ENCODE measurements at regions not wholly inside any gene's neighbourhood (a gene's known extent, or its start where the extent isn't known, plus 50 kb on each side); places are given as distances from the start of the nearest gene placed in this dataset.

DNA sequence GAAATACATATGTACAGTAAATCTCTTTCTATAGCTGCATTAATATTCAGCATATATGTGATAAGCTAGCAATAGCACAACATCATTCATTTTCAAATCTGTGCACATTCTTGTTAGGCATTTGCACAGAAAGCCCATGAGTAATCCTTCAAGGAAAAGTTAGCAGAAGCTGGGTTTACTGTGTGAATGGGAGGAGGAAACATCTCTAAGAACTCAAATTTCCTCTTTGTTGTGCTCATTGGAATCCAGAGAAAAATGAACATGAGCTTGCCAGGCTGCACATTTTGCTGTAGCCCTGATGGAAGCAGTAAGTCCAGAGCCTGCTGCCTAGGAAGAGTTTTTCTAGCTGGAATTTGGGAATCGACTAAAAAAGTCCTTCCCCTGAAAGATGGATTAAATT, 214.2 kb upstream of the FOXD3 start:
- TF ChIP-seq, protein P1, sequence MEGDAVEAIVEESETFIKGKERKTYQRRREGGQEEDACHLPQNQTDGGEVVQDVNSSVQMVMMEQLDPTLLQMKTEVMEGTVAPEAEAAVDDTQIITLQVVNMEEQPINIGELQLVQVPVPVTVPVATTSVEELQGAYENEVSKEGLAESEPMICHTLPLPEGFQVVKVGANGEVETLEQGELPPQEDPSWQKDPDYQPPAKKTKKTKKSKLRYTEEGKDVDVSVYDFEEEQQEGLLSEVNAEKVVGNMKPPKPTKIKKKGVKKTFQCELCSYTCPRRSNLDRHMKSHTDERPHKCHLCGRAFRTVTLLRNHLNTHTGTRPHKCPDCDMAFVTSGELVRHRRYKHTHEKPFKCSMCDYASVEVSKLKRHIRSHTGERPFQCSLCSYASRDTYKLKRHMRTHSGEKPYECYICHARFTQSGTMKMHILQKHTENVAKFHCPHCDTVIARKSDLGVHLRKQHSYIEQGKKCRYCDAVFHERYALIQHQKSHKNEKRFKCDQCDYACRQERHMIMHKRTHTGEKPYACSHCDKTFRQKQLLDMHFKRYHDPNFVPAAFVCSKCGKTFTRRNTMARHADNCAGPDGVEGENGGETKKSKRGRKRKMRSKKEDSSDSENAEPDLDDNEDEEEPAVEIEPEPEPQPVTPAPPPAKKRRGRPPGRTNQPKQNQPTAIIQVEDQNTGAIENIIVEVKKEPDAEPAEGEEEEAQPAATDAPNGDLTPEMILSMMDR (IDR thresholded peaks at IDR 0.05), result no peak
- no peak for TF ChIP-seq EZH2 (IDR thresholded peaks at IDR 0.05; ENCODE audit: borderline replicate concordance, insufficient read depth, low read depth, low read length, poor library complexity, severe bottlenecking)

Data from B cell (primary cell).